Transverse colon (tissue), 3 donors: ENCODE measurements at regions not wholly inside any gene's neighbourhood (a gene's known extent, or its start where the extent isn't known, plus 50 kb on each side); places are given as distances from the start of the nearest gene placed in this dataset.

Source experiments
- EP300 ChIP-seq: sonication (generic); formaldehyde crosslinking; IDR thresholded peaks from one replicate; pipeline ENCODE4 v1.6.1; 2017; ENCODE audit warnings: antibody characterized with exemption, low read depth
- POLR2A ChIP-seq: fragments of 450-650 bp; IDR thresholded peaks from one replicate; pipeline ENCODE4 v1.6.1; 2016; ENCODE audit warnings: antibody characterized with exemption, mild to moderate bottlenecking, moderate library complexity
- TF ChIP-seq, protein P1 (sequence below), 5 experiments: fragments of 200-600 bp in 3 of 5; fragments of 450-650 bp in 2 of 5; sonication (generic) in 3 of 5; IDR thresholded peaks; 1 replicate in 2 of 5; 2 replicates in 3 of 5; pipeline ENCODE4 v1.5.1; 2016 to 2017; ENCODE audit warnings: antibody characterized with exemption in 5 of 5, inconsistent platforms in 3 of 5, mild to moderate bottlenecking in 2 of 5, moderate library complexity in 1 of 5

DNA sequence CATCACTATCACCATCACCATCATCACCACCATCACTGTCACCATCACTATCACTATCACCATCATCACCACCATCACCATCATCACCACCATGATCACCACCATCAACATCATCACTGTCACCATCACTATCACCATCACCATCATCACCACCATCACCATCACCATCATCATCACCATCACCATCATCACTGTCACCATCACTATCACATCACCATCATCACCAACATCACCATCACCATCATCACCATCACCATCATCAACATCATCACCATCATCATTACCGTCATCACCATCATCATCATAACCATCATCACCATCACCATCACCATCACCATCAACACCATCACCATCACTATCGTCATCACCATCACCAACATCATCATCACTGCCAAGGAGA, 273.8 kb downstream of the FOXL1 start:
- TF ChIP-seq, protein P1, sequence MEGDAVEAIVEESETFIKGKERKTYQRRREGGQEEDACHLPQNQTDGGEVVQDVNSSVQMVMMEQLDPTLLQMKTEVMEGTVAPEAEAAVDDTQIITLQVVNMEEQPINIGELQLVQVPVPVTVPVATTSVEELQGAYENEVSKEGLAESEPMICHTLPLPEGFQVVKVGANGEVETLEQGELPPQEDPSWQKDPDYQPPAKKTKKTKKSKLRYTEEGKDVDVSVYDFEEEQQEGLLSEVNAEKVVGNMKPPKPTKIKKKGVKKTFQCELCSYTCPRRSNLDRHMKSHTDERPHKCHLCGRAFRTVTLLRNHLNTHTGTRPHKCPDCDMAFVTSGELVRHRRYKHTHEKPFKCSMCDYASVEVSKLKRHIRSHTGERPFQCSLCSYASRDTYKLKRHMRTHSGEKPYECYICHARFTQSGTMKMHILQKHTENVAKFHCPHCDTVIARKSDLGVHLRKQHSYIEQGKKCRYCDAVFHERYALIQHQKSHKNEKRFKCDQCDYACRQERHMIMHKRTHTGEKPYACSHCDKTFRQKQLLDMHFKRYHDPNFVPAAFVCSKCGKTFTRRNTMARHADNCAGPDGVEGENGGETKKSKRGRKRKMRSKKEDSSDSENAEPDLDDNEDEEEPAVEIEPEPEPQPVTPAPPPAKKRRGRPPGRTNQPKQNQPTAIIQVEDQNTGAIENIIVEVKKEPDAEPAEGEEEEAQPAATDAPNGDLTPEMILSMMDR (IDR thresholded peaks at IDR 0.05), result no peak
- TF ChIP-seq POLR2A (no peak), EP300 (no peak)
